ENCODE measurements at regions not wholly inside any gene's neighbourhood (a gene's known extent, or its start where the extent isn't known, plus 50 kb on each side); places are given as distances from the start of the nearest gene placed in this dataset.

DNA sequence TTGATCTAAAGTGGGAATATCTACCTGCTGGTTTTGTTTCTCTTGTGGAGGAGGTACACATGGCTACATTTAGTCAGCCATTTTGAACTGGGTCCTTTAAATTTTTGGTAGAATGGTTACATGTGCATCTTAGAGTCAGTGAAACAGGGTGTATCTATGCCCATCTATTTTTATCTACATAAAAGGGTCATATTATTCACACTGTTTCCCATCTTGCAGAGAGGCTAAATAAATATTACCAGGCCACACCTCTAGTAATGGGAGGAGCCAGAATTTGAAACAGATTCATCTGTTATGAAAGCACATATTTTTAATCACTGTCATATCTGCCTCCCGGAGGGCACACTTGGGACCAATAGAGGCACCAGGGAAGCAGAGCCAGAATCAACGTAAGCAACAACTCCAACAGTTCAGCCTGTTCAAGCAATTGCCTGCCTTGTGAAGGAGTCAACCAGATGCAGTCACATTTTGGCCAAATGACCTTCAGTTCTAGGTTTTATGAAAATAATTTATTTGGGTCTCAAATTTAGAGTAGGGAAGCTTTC is 376.8 kb downstream of the TSN start:
- ATAC-seq, result no peak

DNA sequence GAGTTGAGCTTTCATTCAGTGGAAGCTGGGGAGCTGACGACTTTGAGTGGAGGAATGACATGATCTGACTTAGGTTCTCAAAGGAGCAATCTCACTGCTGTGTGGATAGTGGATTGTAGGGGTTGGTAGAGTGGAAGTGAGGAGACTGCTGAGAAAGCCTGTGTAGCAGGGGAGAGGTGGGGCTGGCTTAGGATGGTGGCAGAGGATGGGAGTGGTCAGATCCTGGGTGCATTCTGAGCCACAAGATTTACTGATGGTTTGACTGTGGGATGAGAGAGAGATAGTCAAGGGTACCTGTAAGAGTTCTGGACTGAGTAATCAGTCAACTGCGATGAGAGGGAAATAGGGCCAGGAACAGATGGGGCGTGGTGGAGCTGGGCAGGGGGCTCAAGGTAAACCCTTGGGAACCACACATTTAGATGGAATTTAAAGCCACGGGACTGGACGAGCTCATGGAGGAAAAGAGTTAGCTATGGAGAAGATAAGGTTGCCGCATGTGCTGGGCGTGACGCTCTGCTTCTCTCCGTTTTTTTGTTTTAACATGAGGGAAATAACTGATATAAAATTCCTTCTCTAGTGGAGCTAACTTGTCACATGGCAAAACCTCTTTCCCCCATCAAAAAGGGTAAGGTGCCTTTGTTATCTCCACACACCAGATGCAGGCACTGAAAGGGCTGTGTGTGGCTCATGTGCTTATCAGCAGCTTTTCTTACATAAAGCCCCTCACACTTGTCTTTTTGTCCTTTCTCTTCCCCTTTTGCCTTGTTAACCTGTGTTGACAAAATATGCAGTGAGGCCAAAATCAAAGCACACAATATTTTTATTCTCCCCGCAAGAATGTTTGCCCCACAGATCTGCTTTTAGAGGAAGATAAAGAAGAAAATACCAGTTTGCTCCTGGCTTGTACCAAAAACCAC is 379.8 kb downstream of the TSN start:
- ATAC-seq, result no peak

DNA sequence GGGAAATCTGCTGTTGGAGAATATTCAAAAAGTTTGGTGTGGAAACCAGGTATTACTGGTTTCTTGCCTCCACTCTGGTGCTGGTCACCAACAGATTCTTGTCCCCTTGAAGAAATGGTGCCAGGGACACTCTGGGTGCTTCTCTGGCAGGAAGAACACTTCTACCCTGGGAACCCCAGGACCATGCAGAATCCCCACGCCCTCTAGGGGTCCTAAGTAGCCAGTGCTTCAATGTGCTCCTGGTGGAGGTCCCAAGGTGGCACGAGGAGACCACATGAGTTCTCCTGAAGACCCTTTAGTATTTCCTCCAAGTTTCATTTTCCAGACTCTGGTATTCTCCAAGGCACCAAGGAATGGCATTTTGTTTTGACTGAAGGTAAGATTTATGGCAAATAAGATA is 380.6 kb downstream of the TSN start:
- no peak for ATAC-seq

DNA sequence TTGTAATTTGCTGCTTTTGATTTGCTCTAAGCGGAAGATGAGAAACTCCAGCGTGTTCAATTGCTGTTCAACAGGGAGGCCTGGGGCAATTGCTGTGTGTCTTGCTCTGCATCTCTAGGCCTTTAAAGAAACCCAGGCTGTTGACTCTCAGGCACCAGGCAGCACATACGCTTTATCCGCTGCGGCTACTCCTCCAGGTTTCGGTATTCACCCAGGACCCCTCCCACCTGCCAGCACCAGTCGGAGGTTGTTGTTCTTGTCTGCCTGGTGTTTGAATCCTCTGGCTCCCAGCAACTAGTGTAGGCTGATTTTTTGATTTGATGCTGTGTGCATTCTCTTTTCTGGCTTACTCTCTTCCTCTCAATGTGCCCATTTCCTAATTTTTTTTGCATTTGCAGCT is 383.1 kb downstream of the TSN start:
- ATAC-seq, result no peak

DNA sequence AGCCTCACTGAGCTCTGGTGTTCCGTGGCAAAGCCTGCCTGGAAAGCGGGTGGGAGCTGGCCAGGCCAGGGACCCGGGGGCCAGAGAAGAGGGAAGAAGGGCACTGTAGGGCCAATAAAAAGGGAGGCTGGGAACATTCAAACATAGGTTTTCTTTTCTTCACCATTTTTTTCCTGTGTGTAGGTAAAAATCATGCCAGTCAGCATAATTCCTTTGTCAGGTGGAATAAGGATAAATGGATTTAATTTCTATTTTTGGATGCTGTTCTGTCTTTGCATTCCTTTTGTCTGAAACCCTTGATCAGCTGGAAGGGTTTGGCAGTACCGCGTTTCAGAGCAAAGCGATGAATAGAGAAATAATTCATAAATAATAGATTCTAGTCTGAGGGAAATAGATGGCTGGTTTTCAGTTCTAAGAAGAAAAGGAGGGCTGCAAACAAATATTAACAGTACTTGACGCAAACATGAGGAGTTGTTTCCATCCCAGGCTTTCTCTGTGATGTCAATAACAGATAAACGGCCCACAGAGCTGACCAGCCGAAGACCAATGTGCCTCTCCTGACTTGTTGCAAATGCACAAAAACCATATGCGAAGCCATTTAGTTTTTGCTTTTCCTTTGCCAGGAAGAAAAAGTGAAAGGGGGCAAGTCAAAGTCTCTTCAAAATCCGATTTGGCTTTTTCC is 384.4 kb downstream of the TSN start:
- no peak for ATAC-seq

DNA sequence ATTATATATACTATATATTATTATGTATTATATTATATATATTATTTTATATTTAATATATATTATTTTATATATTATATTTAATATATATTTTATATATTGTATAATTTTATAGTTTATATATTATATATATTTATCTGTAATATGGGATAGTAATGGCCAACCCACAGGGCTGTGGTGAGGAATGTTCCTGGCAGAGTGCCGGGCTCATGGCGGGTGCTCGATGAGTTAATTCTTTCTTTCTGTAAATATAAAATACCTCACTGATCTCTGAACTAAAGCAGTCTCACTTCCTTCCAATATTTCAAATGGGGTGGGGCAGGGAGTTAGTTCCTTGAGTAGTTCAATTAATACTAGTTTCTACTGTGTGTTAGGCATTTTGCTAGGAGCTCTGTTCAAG is 389.4 kb downstream of the TSN start:
- ATAC-seq, result no peak

DNA sequence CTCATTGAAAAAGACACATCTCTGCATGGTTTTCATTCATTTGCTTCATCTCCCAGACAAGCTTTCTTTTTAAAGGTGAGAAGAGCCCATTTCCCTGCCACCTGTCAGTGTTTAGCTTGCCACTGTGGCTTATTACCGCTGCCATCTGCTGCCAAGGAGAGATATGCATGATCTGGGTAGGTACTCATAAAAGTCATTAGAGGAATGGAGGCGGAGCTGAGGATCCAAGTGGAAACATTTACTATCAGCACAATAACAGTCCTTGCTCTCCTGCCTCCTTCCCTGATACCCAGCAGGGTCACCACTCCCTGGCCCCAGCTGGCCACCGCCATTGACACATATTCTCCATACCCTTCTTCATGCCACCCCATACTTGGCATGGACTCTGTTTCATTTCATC is 390.4 kb downstream of the TSN start:
- ATAC-seq, result no peak

DNA sequence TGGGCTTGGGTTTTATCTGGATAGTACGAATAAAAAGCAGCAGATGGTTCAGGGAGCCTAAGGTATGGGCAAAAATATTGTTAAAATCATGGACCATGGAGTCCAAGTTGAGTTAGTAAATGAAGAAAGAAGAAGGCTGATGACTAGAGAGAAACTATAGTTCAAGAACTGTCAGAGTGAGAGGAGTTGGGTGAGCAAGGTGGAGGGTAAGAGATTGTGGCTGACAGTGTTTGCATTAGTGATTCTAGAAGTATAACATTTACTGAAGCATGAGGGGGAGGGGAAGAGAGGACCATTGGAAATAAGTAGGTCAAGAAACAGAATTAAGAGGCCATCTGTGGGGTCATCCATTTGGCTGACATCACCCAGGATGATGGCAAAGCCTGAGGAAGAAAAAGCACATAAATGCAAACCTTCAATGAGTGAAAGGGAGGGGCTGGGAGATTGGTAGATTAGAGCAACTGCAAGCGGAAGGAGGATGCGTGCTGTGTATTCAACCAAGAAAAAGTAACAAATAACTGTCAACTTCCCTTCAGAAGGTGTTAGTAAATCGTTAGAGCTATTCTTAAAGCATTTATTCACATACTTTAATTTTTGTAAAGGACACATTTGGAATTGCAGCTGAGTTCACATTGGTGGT is 392.8 kb downstream of the TSN start:
- no peak for ATAC-seq

DNA sequence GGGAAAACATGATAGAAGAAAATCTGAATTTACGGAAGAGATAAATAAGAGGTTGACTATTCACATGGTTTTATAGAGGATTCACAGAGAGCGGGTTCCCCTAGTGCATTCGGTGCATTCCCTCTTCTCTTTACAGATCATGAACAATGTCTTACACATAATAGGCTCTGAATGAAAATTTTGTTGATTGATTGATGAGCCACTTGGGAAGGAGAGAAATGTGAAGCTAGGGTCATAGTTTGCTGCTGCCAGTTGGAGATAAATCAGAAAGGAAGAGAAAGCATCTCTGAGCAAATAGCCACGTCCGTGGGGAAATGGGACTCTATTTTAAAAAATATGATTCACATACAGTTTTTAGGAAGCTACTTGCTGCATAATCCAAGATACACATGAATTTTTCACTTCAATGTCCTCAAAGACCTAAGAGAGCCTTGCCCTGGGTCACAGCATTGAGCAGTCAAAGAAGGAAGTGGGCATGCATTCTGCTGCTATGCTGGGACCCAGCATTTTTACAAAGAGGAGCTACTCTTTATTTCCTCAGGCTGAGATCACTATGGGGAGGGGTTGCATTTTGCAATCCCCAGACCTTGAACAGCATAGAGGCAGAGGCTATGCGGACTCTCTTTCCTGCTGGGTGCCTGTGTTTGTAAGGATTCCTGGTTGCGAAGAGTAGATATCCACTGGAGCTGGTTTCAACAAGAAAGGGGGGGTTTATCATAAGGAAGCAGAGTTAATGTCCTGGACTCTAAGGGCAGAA is 395.3 kb downstream of the TSN start:
- no peak for ATAC-seq

DNA sequence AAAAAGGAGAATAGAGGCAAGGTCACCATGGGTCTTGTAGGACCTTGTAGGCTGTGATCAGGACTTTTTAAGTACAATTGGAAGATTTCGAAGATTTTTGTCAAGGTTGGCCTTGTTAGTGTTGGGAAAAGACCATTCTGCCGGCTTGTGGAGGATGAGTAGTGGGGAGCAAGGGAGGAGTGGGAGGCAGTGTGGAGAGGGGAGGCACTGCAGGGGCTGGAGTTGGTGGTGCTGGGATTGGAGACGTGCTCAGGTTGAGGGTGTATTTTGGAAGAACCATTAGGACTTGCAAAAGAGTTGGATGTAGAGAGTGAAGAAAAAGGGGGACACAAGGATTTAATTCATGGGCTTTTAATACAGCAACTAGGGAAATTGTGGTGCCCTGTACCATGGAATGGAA is 397.1 kb downstream of the TSN start:
- ATAC-seq, result no peak

DNA sequence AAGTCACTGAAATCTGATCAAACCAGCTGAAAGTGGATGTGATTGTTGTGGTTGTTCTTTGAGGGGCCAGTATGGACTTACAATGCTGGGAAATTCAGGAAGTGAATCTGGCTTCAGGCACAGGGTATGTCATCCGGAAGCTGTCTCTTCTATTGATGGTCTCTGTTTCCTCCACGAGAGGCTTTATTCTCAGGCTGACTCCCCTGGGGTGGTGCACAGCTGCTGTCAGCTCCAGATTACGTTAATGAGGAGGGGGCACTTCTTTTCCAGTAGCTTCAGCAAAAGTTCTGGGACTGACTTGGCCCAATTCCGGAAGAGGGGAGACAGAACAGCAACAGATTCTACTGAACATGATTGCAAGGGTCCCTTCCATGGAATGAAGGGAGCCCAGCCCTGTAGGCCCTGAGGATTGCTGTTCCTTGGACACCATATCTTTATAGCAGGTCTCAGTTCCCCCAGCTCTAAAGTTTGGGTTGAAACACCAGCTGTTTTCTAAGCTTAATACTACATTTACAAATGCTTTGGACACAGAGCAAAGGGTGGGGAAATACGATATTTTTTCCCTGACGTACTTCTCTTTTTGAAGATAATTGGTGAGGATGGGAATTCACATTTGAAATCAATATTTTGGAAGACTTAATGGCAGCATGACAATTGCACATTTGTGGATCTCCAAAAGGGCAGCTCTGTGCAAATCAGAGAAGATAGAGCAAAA is 400.9 kb downstream of the TSN start:
- ATAC-seq, result no peak

DNA sequence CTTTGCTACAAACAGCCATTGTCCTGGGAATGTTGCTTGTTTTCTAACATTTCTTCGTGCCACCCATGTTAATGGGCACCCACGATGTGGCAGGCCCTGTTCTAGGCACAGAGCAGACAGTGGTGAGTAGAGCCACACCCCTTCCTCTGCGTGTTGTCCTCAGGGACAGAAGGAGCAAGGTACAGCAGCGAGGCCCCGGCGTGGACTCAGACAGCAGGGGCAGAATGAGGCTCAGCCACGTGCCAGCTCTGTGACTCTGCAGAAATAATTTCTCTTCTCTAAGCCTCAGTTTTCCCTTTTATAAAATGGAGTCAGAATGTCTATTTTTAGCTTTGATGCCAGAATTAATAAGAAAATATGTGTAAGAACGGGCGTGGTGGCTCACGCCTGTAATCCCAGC is 401.7 kb downstream of the TSN start:
- no peak for ATAC-seq

DNA sequence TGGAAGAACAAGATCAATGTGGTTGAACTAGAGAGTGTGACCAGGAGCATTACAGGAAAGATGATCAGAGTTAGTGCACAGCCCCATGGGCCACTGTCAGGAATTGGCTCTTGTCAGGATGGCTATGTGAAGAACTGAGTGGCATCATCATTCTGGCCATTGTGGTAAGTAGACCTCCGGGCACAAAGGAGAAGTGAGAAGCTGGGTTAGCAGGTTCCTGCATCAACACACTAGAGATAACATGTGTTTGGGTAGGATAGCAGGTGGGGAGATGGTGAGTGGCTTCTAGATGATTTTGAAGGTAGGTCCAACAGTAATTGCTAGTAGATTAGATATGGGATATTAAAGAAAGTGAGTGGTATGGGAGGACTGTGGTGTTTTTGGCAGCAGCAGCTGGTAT is 408.2 kb downstream of the TSN start:
- ATAC-seq, result no peak

DNA sequence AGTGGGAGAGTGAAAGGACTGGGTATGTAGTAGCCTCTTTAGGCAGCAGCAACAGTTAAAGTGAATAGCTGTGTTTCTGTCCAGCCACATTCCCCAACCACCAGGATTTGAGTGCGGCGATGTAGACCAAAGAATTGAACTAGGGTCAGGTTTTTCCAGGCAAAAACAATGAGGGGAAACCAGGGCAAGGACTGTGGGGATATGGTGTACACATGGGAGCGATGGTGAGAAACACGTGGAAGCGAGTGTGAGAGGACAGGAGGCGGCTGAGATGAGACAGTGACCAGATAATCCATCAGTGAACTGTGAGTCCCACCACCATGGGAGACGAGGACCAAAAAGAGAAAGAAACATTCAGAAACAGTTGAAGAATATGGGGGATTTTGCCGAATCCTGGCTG is 409.5 kb downstream of the TSN start:
- ATAC-seq, result no peak

DNA sequence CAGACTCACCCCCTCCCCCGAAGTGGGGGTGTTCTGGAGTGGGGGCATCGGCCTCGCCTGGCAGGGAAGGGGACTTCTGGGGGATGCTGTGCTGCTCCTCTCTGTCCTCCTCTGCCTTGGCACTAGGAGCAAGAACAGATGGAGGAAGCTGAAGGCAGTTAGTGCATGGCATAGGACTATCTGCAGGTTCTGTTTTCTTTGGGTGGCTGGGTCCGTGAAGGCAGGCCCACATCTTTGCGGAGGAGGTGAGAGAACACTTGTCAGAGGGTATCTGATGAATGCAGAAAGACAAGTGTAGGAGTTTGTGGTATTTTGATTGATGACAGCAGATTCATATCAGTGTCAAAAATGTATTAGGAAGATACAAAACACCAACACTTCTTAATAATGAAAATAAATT is 411.4 kb downstream of the TSN start:
- ATAC-seq, result no peak

DNA sequence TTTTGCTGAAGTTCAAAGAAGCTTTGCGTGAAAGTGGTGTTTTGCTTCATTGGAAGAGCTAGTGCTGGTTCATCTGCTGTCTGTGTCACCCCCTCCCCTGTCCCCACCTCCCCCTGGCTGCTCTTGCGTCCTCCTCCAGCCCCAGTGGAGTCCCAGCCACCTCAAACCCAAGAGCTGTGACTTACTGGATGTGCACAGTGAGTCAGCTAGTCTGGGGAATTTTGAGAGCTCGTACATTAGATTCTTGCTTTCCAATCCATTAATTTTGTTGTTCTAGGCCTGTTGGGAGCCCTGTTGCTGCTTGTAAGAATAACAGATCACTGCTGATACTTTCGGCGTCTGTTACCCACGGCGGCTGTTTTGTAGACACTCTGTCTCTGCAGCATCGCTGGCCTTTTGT is 412.1 kb downstream of the TSN start:
- no peak for ATAC-seq

DNA sequence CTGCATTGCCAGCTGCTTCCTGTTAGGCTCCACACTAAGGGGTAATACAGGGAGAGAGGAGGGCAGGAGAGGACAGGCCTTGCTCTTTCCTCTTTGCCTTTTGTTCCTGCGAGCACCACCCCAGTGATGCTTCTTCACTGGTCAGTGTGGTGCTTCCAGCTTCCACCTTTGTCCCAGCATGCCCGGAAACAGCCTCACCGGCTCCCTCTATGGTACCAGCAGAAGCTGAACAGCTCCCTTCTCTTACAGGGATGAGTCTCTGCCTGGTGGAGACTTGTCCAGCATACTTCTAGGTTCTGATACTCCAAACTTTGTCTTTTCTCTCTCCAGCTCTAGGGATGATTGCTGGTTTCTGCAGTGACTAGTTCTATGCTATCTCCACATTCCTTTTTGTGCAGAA is 413.3 kb downstream of the TSN start:
- no peak for ATAC-seq

DNA sequence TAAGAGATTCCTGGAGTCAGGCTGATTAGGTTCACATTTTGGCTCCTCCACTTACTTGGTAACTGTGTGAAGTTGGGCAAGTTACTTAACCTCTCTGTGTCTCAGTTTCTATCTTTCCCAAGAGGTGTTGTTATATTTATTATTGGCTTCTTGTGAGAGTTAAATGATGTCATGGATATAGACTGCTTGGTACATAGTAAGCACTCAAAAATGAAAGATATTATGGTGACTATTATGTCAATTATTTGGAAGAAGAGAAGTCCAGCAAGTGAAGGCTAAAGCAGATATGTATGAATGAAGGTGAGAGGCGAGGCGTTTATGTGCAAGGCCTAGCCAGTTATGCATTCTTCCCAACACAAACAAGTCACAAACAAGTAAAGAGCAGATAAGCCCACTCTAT is 417.4 kb downstream of the TSN start:
- no peak for ATAC-seq

DNA sequence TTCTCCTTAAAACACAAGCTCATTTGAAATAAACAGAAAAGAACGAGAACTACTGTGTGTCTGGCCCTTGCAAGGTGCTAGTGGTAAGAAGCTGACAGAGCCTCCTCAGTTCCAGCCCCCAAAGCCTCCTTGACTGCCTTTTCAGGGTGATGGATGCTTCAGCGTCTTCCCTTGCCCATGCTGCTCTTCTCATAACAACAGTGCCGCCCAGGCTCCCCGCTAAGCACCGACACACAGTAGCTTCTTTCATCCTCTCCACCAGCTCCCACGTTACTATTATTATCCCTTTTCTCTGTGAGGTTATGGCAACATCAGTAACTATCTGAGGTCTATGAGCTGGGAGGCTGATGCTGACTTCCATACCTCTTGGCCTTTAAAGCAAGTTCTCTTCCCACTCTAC is 418.6 kb downstream of the TSN start:
- ATAC-seq, result no peak

DNA sequence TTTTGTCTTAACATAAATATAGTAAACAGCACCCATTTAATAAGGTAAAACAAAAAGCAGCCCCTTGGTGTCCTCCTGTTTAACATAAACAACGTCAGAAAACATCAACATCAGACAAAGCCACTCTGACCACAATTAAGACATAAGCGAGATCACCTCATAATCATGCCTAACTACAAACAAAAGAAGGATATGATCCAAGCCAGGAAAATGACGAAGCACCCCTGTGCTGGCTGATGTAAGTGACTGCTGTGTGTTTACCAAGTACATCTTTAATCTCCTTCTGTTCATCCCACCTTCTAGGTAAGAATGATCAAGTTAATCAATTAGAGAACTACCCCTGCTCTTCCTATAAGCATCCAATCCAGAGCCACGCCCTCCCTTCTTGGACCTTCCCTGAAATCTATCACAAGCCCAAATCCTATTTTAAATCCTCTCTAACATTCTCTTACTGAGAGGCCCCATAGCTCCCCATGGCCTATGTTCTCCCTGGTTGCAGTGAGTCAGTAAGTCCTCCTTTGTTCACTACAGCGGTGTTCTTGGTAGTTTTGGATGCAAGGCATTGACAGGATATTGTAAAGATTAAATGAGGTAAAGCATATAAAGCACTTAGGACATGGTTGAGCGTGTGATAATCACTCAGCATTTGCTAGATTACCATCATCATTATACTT is 424.2 kb downstream of the TSN start:
- no peak for ATAC-seq

DNA sequence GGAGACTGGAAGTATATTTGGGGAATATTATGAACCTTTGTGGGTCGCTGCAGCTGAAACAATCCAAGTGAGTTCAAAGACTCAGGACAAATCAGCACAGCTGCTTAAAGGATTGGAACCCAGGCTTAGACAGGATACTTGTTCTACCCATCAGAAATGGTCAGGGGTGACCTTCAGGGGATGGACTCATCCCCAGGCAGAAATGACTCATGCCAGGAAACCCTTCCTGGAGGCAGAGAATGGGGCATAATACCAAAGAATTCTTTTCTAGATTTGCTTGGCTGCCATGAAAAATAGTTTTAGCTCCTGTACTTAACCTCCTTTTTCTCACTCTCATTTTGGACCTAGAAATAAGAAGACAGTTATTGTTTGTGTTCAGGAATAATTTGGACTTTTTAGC is 425.5 kb downstream of the TSN start:
- ATAC-seq, result no peak

Data from esophagus mucosa (tissue), 1 donor.